ENCODE measurements at regions not wholly inside any gene's neighbourhood (a gene's known extent, or its start where the extent isn't known, plus 50 kb on each side); places are given as distances from the start of the nearest gene placed in this dataset.

DNA sequence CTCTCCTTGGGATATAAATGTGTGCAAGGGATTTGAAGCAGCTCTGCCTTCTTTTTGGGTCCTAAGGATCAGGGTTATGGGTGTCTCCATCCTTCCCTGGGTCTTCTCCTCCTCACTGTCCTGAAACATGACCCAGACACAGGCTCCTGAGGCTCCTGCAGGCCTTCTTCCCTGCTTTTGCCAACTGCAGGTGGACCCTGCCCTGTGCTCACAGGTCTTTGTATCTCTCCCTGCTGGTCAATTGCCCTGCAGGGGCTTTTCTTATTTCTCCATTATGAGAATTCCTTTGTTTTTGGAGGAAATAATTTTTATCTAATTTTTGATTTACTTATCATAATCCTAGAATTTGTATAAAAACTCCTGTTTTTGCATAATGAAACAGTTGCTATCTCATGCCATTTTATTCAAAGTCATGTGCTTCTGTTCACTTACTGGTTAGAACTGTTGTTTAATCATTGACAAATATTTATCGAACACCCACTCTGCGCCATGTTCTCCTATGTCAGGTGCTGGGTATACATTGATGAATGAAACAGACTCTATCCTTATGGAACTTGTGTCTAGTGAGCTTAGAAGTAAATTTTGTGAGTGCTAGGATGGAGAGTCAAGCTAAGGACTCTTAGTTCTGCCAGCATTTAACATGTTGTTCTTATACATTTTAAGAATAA is 89.7 kb upstream of the TOP3B start:
- H3K36me3 Mint-ChIP-seq (ENCODE audit: insufficient read depth, unreplicated experiment) = no peaks in the 10 kb centered on the region
- no peak for DNase-seq
- CTCF ChIA-PET = no interaction called here
- Histone ChIP-seq H3K4me3 (ENCODE audit: low read depth, low read length) (no peak overlapping the region), H3K9me3 (no peaks in the 10 kb centered on the region), H3K36me3 (ENCODE audit: control insufficient read depth, insufficient read depth, low read length) (no peaks in the 10 kb centered on the region), H3K4me1 (peaks cover 13% of the 10 kb centered on the region), H3K27me3 (replicated peaks; ENCODE audit: control insufficient read depth, insufficient read depth, low read length) (no peaks in the 10 kb centered on the region)
- no peak overlapping the region for H3K4me3 Mint-ChIP-seq (ENCODE audit: unreplicated experiment)
- POLR2A ChIA-PET = no interaction called here
- H3K27ac Mint-ChIP-seq (ENCODE audit: unreplicated experiment) = no peak overlapping the region
- H3K27me3 Mint-ChIP-seq (ENCODE audit: insufficient read depth, unreplicated experiment) = no peaks in the 10 kb centered on the region
- no peaks in the 10 kb centered on the region for H3K9me3 Mint-ChIP-seq (ENCODE audit: unreplicated experiment)
- peaks cover 18% of the 10 kb centered on the region for H3K4me1 Mint-ChIP-seq (ENCODE audit: low read depth, unreplicated experiment)
- intact Hi-C loops (cut with micrococcal nuclease; ENCODE audit: unreplicated experiment) = no loop called here
- BruUV-seq (replicated peaks) = no TSS peak
- TF ChIP-seq, protein P1, sequence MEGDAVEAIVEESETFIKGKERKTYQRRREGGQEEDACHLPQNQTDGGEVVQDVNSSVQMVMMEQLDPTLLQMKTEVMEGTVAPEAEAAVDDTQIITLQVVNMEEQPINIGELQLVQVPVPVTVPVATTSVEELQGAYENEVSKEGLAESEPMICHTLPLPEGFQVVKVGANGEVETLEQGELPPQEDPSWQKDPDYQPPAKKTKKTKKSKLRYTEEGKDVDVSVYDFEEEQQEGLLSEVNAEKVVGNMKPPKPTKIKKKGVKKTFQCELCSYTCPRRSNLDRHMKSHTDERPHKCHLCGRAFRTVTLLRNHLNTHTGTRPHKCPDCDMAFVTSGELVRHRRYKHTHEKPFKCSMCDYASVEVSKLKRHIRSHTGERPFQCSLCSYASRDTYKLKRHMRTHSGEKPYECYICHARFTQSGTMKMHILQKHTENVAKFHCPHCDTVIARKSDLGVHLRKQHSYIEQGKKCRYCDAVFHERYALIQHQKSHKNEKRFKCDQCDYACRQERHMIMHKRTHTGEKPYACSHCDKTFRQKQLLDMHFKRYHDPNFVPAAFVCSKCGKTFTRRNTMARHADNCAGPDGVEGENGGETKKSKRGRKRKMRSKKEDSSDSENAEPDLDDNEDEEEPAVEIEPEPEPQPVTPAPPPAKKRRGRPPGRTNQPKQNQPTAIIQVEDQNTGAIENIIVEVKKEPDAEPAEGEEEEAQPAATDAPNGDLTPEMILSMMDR (IDR thresholded peaks at IDR 0.05; ENCODE audit: insufficient read depth in 1 of 2, low read depth in 1 of 2, low read length in 1 of 2, severe bottlenecking in 1 of 2, unreplicated experiment in 1 of 2) = no peak

DNA sequence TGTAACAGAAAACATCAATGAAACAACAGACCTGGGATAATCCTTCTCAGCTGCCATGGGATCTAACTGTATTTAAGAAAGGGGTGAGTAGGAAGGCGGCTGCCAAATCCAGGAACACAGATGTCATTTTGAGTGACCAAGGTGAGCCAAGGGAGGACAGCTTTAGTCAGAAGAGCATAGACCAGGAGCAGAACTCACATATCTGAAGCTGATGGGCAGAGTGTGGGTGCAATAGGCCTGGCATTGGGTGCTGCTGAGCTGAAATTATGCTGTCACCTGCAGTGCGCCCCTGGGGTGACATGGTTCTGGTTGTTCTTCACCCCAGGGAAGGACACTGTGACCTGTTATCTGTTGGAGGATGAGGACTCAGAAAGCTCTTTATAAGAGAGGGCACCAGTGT is 88.9 kb upstream of the TOP3B start:
- Mint-ChIP-seq H3K4me3 (ENCODE audit: unreplicated experiment) (no peak overlapping the region), H3K4me1 (ENCODE audit: low read depth, unreplicated experiment) (peaks cover 18% of the 10 kb centered on the region), H3K27me3 (ENCODE audit: insufficient read depth, unreplicated experiment) (no peaks in the 10 kb centered on the region), H3K27ac (ENCODE audit: unreplicated experiment) (no peak overlapping the region), H3K9me3 (ENCODE audit: unreplicated experiment) (no peaks in the 10 kb centered on the region), H3K36me3 (ENCODE audit: insufficient read depth, unreplicated experiment) (no peaks in the 10 kb centered on the region)
- no peak for DNase-seq
- Histone ChIP-seq H3K4me3 (ENCODE audit: low read depth, low read length) (no peak overlapping the region), H3K4me1 (peaks cover 13% of the 10 kb centered on the region), H3K9me3 (no peaks in the 10 kb centered on the region), H3K36me3 (ENCODE audit: control insufficient read depth, insufficient read depth, low read length) (no peaks in the 10 kb centered on the region), H3K27me3 (replicated peaks; ENCODE audit: control insufficient read depth, insufficient read depth, low read length) (no peaks in the 10 kb centered on the region)
- no TSS peak for BruUV-seq (replicated peaks)
- ChIA-PET POLR2A (no interaction called here), CTCF (no interaction called here)
- intact Hi-C loops (cut with micrococcal nuclease; ENCODE audit: unreplicated experiment) = no loop called here
- TF ChIP-seq, protein P1 (IDR thresholded peaks at IDR 0.05; ENCODE audit: insufficient read depth in 1 of 2, low read depth in 1 of 2, low read length in 1 of 2, severe bottlenecking in 1 of 2, unreplicated experiment in 1 of 2) = no peak

GRCh38 chr22:22070371-22070824 is 87.8 kb upstream of the TOP3B start:
- no peaks in the 10 kb centered on the region for H3K36me3 ChIP-seq (ENCODE audit: control insufficient read depth, insufficient read depth, low read length)
- intact Hi-C loops (cut with micrococcal nuclease; ENCODE audit: unreplicated experiment) = no loop called here
- Mint-ChIP-seq H3K27ac (ENCODE audit: unreplicated experiment) (no peak overlapping the region), H3K36me3 (ENCODE audit: insufficient read depth, unreplicated experiment) (no peaks in the 10 kb centered on the region), H3K9me3 (ENCODE audit: unreplicated experiment) (no peaks in the 10 kb centered on the region), H3K4me1 (ENCODE audit: low read depth, unreplicated experiment) (peaks cover 14% of the 10 kb centered on the region), H3K4me3 (ENCODE audit: unreplicated experiment) (no peak overlapping the region), H3K27me3 (ENCODE audit: insufficient read depth, unreplicated experiment) (no peaks in the 10 kb centered on the region)
- TF ChIP-seq, protein P1 (IDR thresholded peaks at IDR 0.05; ENCODE audit: insufficient read depth in 1 of 2, low read depth in 1 of 2, low read length in 1 of 2, severe bottlenecking in 1 of 2, unreplicated experiment in 1 of 2) = no peak
- no peaks in the 10 kb centered on the region for H3K27me3 ChIP-seq (replicated peaks; ENCODE audit: control insufficient read depth, insufficient read depth, low read length)
- H3K4me1 ChIP-seq = peaks cover 13% of the 10 kb centered on the region
- CTCF ChIA-PET = no interaction called here
- no peak for DNase-seq
- POLR2A ChIA-PET = no interaction called here
- BruUV-seq (replicated peaks) = no TSS peak
- no peak overlapping the region for H3K4me3 ChIP-seq (ENCODE audit: low read depth, low read length)
- no peaks in the 10 kb centered on the region for H3K9me3 ChIP-seq

Data from Caco-2 (cell line).